Aorta (tissue), 5 donors: ENCODE measurements at regions not wholly inside any gene's neighbourhood (a gene's known extent, or its start where the extent isn't known, plus 50 kb on each side); places are given as distances from the start of the nearest gene placed in this dataset.

Experiments
- ATAC-seq: fragments of 200-7000 bp; cut with Tn5 transposase; one replicate; pipeline ENCODE4 v1.9.1; 2022; ENCODE audit warnings: moderate library complexity; ENCODE audit not compliant: low FRiP score
- DNase-seq, 2 donors: peaks; one replicate each; pipeline ENCODE4 v3.0.0-alpha.2; 2020
- H3K27ac ChIP-seq, 2 donors: one replicate each; pipeline ENCODE4 v1.5.1; 2013; ENCODE audit warnings: low read length in 2 of 2, mild to moderate bottlenecking in 2 of 2, moderate library complexity in 2 of 2, control low read depth in 1 of 2, inconsistent platforms in 1 of 2, low read depth in 1 of 2
- H3K27me3 ChIP-seq, 2 donors: one replicate each; pipeline ENCODE4 v1.6.1; 2013; ENCODE audit warnings: control low read depth in 1 of 2, low read length in 1 of 2, mild to moderate bottlenecking in 1 of 2, moderate library complexity in 1 of 2; ENCODE audit not compliant: insufficient read depth in 2 of 2, control insufficient read depth in 1 of 2
- H3K36me3 ChIP-seq, 2 donors: one replicate each; pipeline ENCODE4 v1.6.1; 2013; ENCODE audit warnings: control low read depth in 1 of 2, low read length in 1 of 2, mild to moderate bottlenecking in 1 of 2; ENCODE audit not compliant: insufficient read depth in 2 of 2, control insufficient read depth in 1 of 2
- H3K4me1 ChIP-seq, 2 donors: one replicate each; pipeline ENCODE4 v1.6.1; 2013; ENCODE audit warnings: low read length in 2 of 2, control low read depth in 1 of 2, mild to moderate bottlenecking in 1 of 2, moderate library complexity in 1 of 2; ENCODE audit not compliant: insufficient read depth in 2 of 2, control insufficient read depth in 1 of 2
- H3K4me3 ChIP-seq, 2 donors: one replicate each; pipeline ENCODE4 v1.5.1; 2013; ENCODE audit warnings: low read length in 2 of 2, control low read depth in 1 of 2, mild to moderate bottlenecking in 1 of 2
- H3K9me3 ChIP-seq: one replicate; pipeline ENCODE4 v1.6.1; 2013; ENCODE audit warnings: mild to moderate bottlenecking, low read length; ENCODE audit not compliant: control insufficient read depth
- WGBS, 2 donors: extraction: QIAGEN DNeasy Blood & Tissue Kit; methylation state at CpG; one replicate each; pipeline ENCODE4 v1.1.7; 2013; 5-methylcytosine and 5-hydroxymethylcytosine counted together
- intact Hi-C, 2 donors: fragments of 100-400 bp; cut with DNase I; formaldehyde crosslinking; loops; one replicate each; pipeline versions ENCODE4 v1.14.2 to v1.15.0; 2022
- donor health status: healthy with polysubstance abuse.
- donor health status: Bipolar disorder and iron deficiency.
- donor health status: DM: no; HTN: no; CAD: no.
- donor health status: DM: no; HTN: no; CAD: no.
- donor health status: DM: yes; HTN: yes; CAD: no.

GRCh38 chr5:136518814-136519213 lies 153.5 kb upstream of the TRPC7 start:
- H3K4me1 ChIP-seq: no peaks in the 10 kb centered on the region
- no peak overlapping the region for H3K4me3 ChIP-seq
- no peak overlapping the region for H3K27ac ChIP-seq
- intact Hi-C loops: no loop called here
- no peaks in the 10 kb centered on the region for H3K27me3 ChIP-seq
- no peaks in the 10 kb centered on the region for H3K9me3 ChIP-seq
- no peak for DNase-seq
- no peaks in the 10 kb centered on the region for H3K36me3 ChIP-seq
- 70 to 73% methylated on average over 3 of the region's 3 CpGs for WGBS, 2 donors
- no peak for ATAC-seq

GRCh38 chr5:136518174-136518573 lies 152.8 kb upstream of the TRPC7 start:
- ATAC-seq (no peak), DNase-seq (no peak)
- H3K4me1 ChIP-seq: no peaks in the 10 kb centered on the region
- H3K27me3 ChIP-seq: no peaks in the 10 kb centered on the region
- H3K27ac ChIP-seq: no peak overlapping the region
- WGBS, 2 donors: 86 to 100% methylated on average over 1 of the region's 1 CpG
- intact Hi-C loops: no loop called here
- no peaks in the 10 kb centered on the region for H3K36me3 ChIP-seq
- H3K9me3 ChIP-seq: no peaks in the 10 kb centered on the region
- no peak overlapping the region for H3K4me3 ChIP-seq

- ATAC-seq (no peak), DNase-seq (no peak)
- no peak overlapping the region for H3K4me3 ChIP-seq
- intact Hi-C loops: no loop called here
- no peaks in the 10 kb centered on the region for H3K4me1 ChIP-seq
- H3K36me3 ChIP-seq: no peaks in the 10 kb centered on the region
- H3K27ac ChIP-seq: no peak overlapping the region
- 0 to 31% methylated on average over 1 of the region's 1 CpG for WGBS, 2 donors
- no peaks in the 10 kb centered on the region for H3K27me3 ChIP-seq
- no peaks in the 10 kb centered on the region for H3K9me3 ChIP-seq
Observed at GRCh38 chr5:136517755-136518154, 152.4 kb upstream of the TRPC7 start.

GRCh38 chr5:136516637-136517036 lies 151.3 kb upstream of the TRPC7 start:
- Histone ChIP-seq H3K9me3 (no peaks in the 10 kb centered on the region), H3K4me3 (no peak overlapping the region), H3K27ac (no peak overlapping the region), H3K4me1 (no peaks in the 10 kb centered on the region), H3K36me3 (no peaks in the 10 kb centered on the region), H3K27me3 (no peaks in the 10 kb centered on the region)
- 73 to 75% methylated on average over 3 of the region's 3 CpGs for WGBS, 2 donors
- ATAC-seq: no peak
- no peak for DNase-seq
- intact Hi-C loops: no loop called here

GRCh38 chr5:136513430-136513829 lies 148.1 kb upstream of the TRPC7 start:
- 41 to 44% methylated on average over 3 of the region's 3 CpGs for WGBS, 2 donors
- DNase-seq: no peak

GRCh38 chr5:136511046-136511445 lies 145.7 kb upstream of the TRPC7 start:
- no peaks in the 10 kb centered on the region for H3K27me3 ChIP-seq
- H3K4me3 ChIP-seq: no peak overlapping the region
- H3K9me3 ChIP-seq: no peaks in the 10 kb centered on the region
- 49 to 50% methylated on average over 3 of the region's 3 CpGs for WGBS, 2 donors
- intact Hi-C loops: no loop called here
- H3K27ac ChIP-seq: no peak overlapping the region
- ATAC-seq (no peak), DNase-seq (no peak)
- H3K36me3 ChIP-seq: no peaks in the 10 kb centered on the region
- no peaks in the 10 kb centered on the region for H3K4me1 ChIP-seq

More at GRCh38 chr5:136513430-136513829, 148.1 kb upstream of the TRPC7 start:
- Histone ChIP-seq H3K9me3 (no peaks in the 10 kb centered on the region), H3K27ac (no peak overlapping the region), H3K4me1 (no peaks in the 10 kb centered on the region), H3K27me3 (no peaks in the 10 kb centered on the region), H3K36me3 (no peaks in the 10 kb centered on the region), H3K4me3 (no peak overlapping the region)
- no peak for ATAC-seq
- intact Hi-C loops: no loop called here

- Histone ChIP-seq H3K36me3 (no peaks in the 10 kb centered on the region), H3K27me3 (no peaks in the 10 kb centered on the region), H3K4me1 (no peaks in the 10 kb centered on the region), H3K27ac (no peak overlapping the region), H3K9me3 (no peaks in the 10 kb centered on the region), H3K4me3 (no peak overlapping the region)
- no peak for ATAC-seq
- intact Hi-C loops: no loop called here
- no peak for DNase-seq
Observed at GRCh38 chr5:136510481-136510880, 145.1 kb upstream of the TRPC7 start.

GRCh38 chr5:136506131-136506530 lies 140.8 kb upstream of the TRPC7 start:
- no peaks in the 10 kb centered on the region for H3K9me3 ChIP-seq
- H3K4me3 ChIP-seq: no peak overlapping the region
- intact Hi-C loops: no loop called here
- DNase-seq: no peak
- no peak overlapping the region for H3K27ac ChIP-seq
- H3K36me3 ChIP-seq: no peaks in the 10 kb centered on the region
- ATAC-seq: no peak
- H3K27me3 ChIP-seq: peaks cover 0 to 2% of the 10 kb centered on the region in 2 donors
- no peaks in the 10 kb centered on the region for H3K4me1 ChIP-seq
- WGBS, 2 donors: 31% methylated on average over 1 of the region's 1 CpG

GRCh38 chr5:136501133-136501532 lies 135.8 kb upstream of the TRPC7 start:
- H3K36me3 ChIP-seq: no peaks in the 10 kb centered on the region
- DNase-seq (no peak), ATAC-seq (no peak)
- H3K4me1 ChIP-seq: no peaks in the 10 kb centered on the region
- peaks cover 0 to 2% of the 10 kb centered on the region in 2 donors for H3K27me3 ChIP-seq
- H3K4me3 ChIP-seq: no peak overlapping the region
- H3K9me3 ChIP-seq: no peaks in the 10 kb centered on the region
- intact Hi-C loops: no loop called here
- no peak overlapping the region for H3K27ac ChIP-seq
- 0 to 71% methylated on average over 1 of the region's 1 CpG for WGBS, 2 donors
